ENCODE measurements at regions not wholly inside any gene's neighbourhood (a gene's known extent, or its start where the extent isn't known, plus 50 kb on each side); places are given as distances from the start of the nearest gene placed in this dataset.

GRCh38 chr9:88326936-88327335, 61.3 kb upstream of the SPIN1 start:
- no peak for DNase-seq

- no peak for DNase-seq
Measured at GRCh38 chr9:88326015-88326414, 62.2 kb upstream of the SPIN1 start.

GRCh38 chr9:88322906-88323566, 65.2 kb upstream of the SPIN1 start:
- DNase-seq: no peak

- no peak for DNase-seq
Measured at GRCh38 chr9:88321764-88322163, 66.5 kb upstream of the SPIN1 start.

- DNase-seq: no peak
Measured at GRCh38 chr9:88320748-88321415, 67.4 kb upstream of the SPIN1 start.

DNA sequence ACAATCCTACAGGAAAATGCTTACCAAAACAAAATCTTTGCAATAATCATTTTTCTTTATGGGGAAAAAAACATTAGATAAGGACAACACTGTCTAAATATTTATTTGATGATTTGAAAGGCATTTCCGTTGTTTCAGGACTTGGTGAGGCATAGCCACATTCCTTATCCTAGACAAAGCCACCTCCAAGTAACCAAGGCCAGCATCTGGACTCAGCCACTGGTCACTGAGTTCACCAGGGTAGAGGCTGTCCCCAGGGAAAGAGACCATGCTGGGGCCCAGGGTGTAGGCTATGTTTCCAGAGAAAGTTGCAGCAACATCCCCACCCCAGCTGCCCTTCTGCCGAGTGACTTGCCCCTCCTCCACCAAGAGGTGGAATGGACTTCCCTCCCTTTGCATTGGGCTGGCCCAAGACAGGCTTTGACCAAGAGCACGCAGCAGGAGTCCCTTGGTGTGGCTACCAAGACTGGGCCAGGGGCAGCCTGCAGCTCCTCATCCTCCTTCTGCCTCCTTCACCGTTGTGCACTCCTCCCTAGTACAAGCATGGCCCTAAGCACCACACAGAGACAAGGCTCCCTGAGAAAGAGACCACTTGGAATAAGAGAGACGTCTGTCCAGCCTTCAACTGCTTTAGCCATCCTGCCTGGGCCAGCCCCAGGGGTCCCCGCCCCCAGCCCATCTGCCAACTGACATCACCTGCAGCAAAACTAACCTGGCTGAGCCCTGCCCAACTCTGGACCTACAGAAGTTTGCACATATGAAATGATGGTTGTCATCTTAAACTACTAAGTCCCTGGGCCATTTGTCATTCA, 68.1 kb upstream of the SPIN1 start:
- peak; percentile 48 for DNase-seq

- no peak for DNase-seq
Measured at GRCh38 chr9:88313364-88314220, 74.7 kb upstream of the SPIN1 start.

GRCh38 chr9:88312517-88313103, 75.6 kb upstream of the SPIN1 start:
- no peak for DNase-seq

GRCh38 chr9:88312045-88312444, 76.2 kb upstream of the SPIN1 start:
- no peak for DNase-seq

DNA sequence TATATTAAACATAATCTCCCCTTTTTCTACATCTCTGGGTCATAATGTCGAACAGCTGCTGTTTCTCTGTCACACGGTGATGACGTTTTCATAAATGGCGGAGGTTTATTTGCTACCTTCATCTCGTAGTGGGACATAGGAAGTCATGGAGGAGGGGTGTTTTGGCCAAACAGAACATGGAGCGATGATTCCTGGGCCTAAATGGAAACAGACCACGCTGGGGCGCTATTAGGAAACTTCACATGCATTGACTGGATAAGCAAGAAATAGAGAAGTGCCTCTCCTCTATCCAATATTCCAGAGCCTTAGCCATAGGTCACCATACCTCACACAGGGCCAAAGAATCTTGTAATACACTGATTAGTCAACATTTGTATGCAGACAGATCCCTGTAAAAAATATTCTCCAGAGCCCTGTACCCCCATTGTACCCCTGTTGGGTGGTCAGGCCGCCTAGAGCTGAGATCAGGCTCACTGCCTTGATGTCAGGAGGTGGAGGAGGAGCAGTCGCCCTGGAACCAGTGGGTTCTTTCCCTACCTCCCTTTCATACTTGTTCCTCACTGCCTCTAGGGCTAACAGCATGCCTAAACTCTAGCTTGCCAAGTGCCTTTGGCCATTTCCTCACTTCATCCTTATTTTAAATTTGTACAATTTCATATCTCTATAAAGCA, 77.8 kb upstream of the SPIN1 start:
- DNase-seq: peak; percentile 11

GRCh38 chr9:88308831-88309560, 79.2 kb upstream of the SPIN1 start:
- DNase-seq: no peak

DNA sequence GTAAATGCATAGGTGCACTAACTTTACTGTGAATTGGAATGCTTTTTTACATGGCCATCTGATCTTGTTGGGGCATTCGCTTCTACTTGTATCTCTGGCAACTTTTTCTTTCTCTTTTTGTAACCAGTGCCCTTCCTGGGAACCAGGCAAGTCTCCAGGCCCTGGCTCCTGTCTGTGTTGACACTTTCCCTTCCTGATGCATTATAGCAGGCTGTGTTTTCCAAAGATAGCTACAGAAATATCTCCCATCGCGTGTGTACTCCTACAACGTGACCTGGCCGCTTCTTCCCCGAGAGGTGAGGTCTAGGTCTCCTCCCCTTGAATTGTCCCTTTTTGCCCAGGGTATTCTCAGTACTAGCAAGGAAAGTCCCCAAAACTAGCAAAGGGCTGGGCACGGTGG, 81.1 kb upstream of the SPIN1 start:
- no peak for DNase-seq

GRCh38 chr9:88303721-88304451, 84.4 kb upstream of the SPIN1 start:
- DNase-seq: peak; percentile 54

DNA sequence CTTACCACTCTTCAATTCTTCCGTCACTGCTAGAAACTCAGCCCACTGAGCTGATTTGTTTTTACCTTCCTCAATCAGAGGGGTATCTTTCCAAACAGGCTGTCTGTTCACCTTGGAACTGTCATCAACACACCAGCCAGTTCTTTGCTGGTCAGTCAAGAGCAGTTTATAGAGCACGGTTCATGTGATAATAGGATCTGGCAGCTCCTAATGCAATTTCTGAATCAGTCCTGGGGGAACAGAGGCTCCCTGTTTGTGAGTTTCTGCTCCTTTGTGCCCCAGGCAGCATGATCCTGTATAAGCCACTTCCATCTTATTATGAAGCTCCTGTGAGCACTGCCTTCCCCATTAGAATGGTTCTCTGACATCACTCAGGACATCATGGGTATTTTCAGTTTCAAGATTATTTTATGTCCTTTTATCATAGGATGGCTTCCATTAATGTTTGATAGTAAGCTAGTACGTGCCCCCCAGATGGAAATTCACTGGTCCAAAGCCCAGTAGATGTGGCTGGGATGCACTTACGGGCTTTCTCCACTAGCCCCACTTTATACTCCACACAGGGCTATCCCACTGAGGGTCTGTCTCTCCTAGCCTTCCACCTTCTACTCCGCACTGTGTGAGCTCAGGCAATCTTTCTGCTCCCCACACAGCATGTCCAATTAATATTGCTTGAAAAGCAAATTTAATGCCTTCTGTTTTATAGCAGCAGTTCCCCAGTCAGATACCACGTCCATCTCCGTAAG, 85.5 kb upstream of the SPIN1 start:
- DNase-seq: no peak

- DNase-seq: no peak
Measured at GRCh38 chr9:88300556-88300955, 87.7 kb upstream of the SPIN1 start.

DNA sequence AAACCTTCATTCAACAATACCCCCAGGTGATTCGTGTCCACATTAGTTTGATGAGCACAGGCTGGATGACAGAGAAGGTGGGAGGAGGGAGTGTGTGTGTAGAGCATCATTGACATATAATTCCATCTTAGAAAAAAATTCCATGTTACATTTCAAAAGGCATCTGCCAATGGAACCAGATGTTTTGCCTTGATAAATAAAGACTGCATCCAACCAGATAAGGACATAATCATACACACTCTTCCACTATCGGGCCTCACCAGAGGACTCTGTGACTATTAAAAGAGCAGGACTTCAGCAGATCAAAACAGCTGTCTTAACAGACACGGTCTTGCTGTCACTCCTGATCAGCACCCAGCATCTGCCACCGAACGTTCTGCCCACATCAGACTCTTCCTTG, 96.4 kb upstream of the SPIN1 start:
- no peak for DNase-seq

- DNase-seq: no peak
Measured at GRCh38 chr9:88291056-88291455, 97.2 kb upstream of the SPIN1 start.

DNA sequence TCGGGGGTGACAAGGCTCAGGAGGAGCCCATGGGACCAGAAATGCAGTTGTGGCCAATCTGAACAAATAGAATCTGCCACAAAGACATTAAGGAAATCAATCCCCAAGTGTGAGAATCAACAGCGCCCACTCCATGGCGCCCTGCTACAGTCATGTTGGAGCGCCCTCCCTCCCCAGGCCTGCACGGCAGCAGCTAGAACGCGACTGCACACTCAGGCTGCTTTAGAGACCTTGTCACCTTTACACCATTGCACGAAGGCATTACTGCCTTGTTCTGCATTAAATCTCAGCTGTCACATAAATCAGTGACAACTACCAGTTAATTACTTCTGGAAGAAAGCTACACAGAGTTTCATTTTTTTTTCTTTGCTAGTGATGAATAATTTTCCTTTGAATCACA, 98.7 kb upstream of the SPIN1 start:
- DNase-seq: no peak

GRCh38 chr9:88287972-88288371, 100.3 kb upstream of the SPIN1 start:
- no peak for DNase-seq

Measured in HCEC 1CT (cell line).